ENCODE measurements at regions not wholly inside any gene's neighbourhood (a gene's known extent, or its start where the extent isn't known, plus 50 kb on each side); places are given as distances from the start of the nearest gene placed in this dataset.
A peak's percentile ranks its signal among the peaks of the same experiment; 100 is the strongest.
"Not testable (repeated sequence)": the region's sequence is repeated elsewhere in the genome, so short reads cannot be mapped to it uniquely, and the experiment has no call there.

DNA sequence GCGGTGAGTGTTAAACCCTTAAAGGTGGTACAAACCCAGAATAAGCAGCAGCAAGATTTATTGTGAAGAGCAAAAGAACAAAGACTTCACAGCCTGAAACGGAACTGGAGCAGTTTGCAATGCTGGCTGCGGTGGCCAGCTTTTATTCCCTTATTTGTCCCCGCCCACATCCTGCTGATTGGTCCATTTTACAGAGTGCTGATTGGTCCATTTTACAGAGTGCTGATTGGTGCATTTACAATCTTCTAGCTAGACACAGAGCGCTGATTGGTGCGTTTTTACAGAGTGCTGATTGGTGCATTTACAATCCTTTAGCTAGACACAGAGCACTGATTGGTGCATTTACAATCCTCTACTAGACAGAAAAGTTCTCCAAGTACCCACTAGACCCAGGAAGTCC, 73.6 kb upstream of the GTF3A start:
- H3K79me2 ChIP-seq (ENCODE audit: control insufficient read depth, insufficient read depth, low read length); POLR2A ChIA-PET: not testable (repeated sequence)

DNA sequence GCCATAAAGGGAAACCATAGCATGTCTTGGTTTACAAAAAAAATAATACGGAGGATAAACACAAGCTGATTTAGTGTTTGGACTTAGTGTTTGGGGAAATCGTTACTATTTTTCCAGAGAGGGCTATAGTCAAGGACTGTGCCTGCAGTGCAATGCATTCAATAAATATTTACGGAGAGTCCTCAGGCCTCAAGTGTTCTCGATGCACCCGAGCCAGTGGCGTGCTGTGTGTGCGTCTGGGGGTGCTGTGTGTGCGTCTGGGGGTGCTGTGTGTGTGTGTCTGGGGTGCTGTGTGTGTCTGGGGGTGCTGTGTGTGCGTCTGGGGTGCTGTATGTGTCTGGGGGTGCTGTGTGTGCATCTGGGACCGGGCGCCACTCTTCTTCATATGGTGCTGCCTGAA, 71.7 kb upstream of the GTF3A start:
- Histone ChIP-seq H3K79me2 (ENCODE audit: control insufficient read depth, insufficient read depth, low read length) (no peaks in the 10 kb centered on the region), H3K4me2 (ENCODE audit: control insufficient read depth, insufficient read depth) (peak overlapping the region; percentile 91), H3K4me3 (peak overlapping the region; percentile 42; the same call in 1 of the 2 replicates), H3K9ac (ENCODE audit: control insufficient read depth, insufficient read depth, low read length) (no peak overlapping the region), H3K27me3 (replicated peaks in 1 of 2; ENCODE audit: control insufficient read depth in 2 of 2, insufficient read depth in 2 of 2, low read length in 1 of 2) (no peaks in the 10 kb centered on the region), H3K4me1 (ENCODE audit: control insufficient read depth, insufficient read depth, low read length) (peaks cover 12% of the 10 kb centered on the region), H2AFZ (ENCODE audit: control insufficient read depth, low read depth, low read length) (peak overlapping the region; percentile 89), H4K20me1 (ENCODE audit: control insufficient read depth, insufficient read depth) (no peaks in the 10 kb centered on the region), H3K36me3 (ENCODE audit: control insufficient read depth in 2 of 2, insufficient read depth in 2 of 2, low read length in 1 of 2) (no peaks in the 10 kb centered on the region), H3K27ac (ENCODE audit: control insufficient read depth, insufficient read depth) (no peak overlapping the region; the same call in 1 of the 2 replicates), H3K9me3 (replicated peaks; ENCODE audit: control insufficient read depth, insufficient read depth, low read length) (no peaks in the 10 kb centered on the region; the same call in 2 of the 3 replicates)
- RAD21 ChIA-PET (ENCODE audit: unreplicated experiment) = interaction anchor here (0.6 to 1.8 kb wide), 9 partner anchors 9 to 609 kb away, joined by 3 to 8 read pairs (median 3); no protein-coding TSS in a partner anchor
- in situ Hi-C loops (cut with MboI) (no loop called here), intact Hi-C loops (cut with micrococcal nuclease; ENCODE audit: unreplicated experiment) (loop anchor here (10.0 kb wide), 1 partner anchor 188 kb away; no protein-coding TSS in a partner anchor)
- 54% methylated on average over 11 of the region's 11 CpGs for WGBS (ENCODE audit: insufficient coverage, insufficient replicate concordance, low lambda C conversion rate, missing lambda C conversion rate)
- BruUV-seq (replicated peaks) = no TSS peak
- DNase-seq (ENCODE audit: low read depth, low spot score) (no peak), FAIRE-seq (no peak), ATAC-seq (peak; percentile 38; the same call in 2 of the 3 replicates)
- CTCF ChIA-PET = interaction anchor here (0.9 to 2.9 kb wide), 6 partner anchors 9 to 474 kb away, joined by 4 to 24 read pairs (median 8); no protein-coding TSS in a partner anchor
- TF ChIP-seq, protein P1, sequence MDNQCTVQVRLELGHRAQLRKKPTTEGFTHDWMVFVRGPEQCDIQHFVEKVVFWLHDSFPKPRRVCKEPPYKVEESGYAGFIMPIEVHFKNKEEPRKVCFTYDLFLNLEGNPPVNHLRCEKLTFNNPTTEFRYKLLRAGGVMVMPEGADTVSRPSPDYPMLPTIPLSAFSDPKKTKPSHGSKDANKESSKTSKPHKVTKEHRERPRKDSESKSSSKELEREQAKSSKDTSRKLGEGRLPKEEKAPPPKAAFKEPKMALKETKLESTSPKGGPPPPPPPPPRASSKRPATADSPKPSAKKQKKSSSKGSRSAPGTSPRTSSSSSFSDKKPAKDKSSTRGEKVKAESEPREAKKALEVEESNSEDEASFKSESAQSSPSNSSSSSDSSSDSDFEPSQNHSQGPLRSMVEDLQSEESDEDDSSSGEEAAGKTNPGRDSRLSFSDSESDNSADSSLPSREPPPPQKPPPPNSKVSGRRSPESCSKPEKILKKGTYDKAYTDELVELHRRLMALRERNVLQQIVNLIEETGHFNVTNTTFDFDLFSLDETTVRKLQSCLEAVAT (IDR thresholded peaks at IDR 0.05) = peak; percentile 66; the same call in 1 of the 2 replicates
- TF ChIP-seq EP300 (IDR thresholded peaks at IDR 0.05; ENCODE audit: borderline replicate concordance in 1 of 2, control insufficient read depth in 1 of 2, low read depth in 2 of 2, low read length in 2 of 2) (0 out of 4 replicates have a peak, but pooled peaks of 1 of the 2 experiments have one; percentile 2), ZNF384 (IDR thresholded peaks at IDR 0.05; ENCODE audit: borderline replicate concordance, low read depth, low read length) (no peak)
- SMC1A ChIA-PET (ENCODE audit: uncharacterized antibody, unreplicated experiment) = interaction anchor here (0.7 to 4.4 kb wide), 6 partner anchors 9 to 366 kb away, joined by 3 to 25 read pairs (median 6); partner anchors contain the start of gene GTF3A
- POLR2A ChIA-PET = no interaction called here

More for the DNA sequence above, 73.6 kb upstream of the GTF3A start:
- intact Hi-C loops (cut with micrococcal nuclease; ENCODE audit: unreplicated experiment) = loop anchor here (10.0 kb wide), 1 partner anchor 186 kb away; no protein-coding TSS in a partner anchor
- in situ Hi-C loops (cut with MboI); H3K9ac ChIP-seq (ENCODE audit: control insufficient read depth, insufficient read depth, low read length); H2AFZ ChIP-seq (ENCODE audit: control insufficient read depth, low read depth, low read length); FAIRE-seq; BruUV-seq (replicated peaks); H3K36me3 ChIP-seq (ENCODE audit: control insufficient read depth in 2 of 2, insufficient read depth in 2 of 2, low read length in 1 of 2); H3K9me3 ChIP-seq (replicated peaks; ENCODE audit: control insufficient read depth, insufficient read depth, low read length); H4K20me1 ChIP-seq (ENCODE audit: control insufficient read depth, insufficient read depth); H3K4me2 ChIP-seq (ENCODE audit: control insufficient read depth, insufficient read depth); H3K4me3 ChIP-seq; H3K27ac ChIP-seq (ENCODE audit: control insufficient read depth, insufficient read depth); H3K27me3 ChIP-seq (replicated peaks in 1 of 2; ENCODE audit: control insufficient read depth in 2 of 2, insufficient read depth in 2 of 2, low read length in 1 of 2); ATAC-seq; DNase-seq (ENCODE audit: low read depth, low spot score): not testable (repeated sequence)
- peaks cover 12% of the 10 kb centered on the region for H3K4me1 ChIP-seq (ENCODE audit: control insufficient read depth, insufficient read depth, low read length)
- ChIA-PET SMC1A (ENCODE audit: uncharacterized antibody, unreplicated experiment) (interaction anchor here (1.2 to 1.3 kb wide), 2 partner anchors 366 to 404 kb away, joined by 3 read pairs; no protein-coding TSS in a partner anchor), CTCF (interaction anchor here (3.0 to 4.6 kb wide), 2 partner anchors 11 to 12 kb away, joined by 16 to 17 read pairs; no protein-coding TSS in a partner anchor), RAD21 (ENCODE audit: unreplicated experiment) (interaction anchor here (1.3 kb wide), 1 partner anchor 11 kb away, joined by 3 read pairs; no protein-coding TSS in a partner anchor)
- TF ChIP-seq NFYB (IDR thresholded peaks at IDR 0.05; ENCODE audit: insufficient read depth, low read depth, low read length) = peak; percentile 78
- 85% methylated on average over 6 of the region's 6 CpGs for WGBS (ENCODE audit: insufficient coverage, insufficient replicate concordance, low lambda C conversion rate, missing lambda C conversion rate)
